ENCODE measurements at regions not wholly inside any gene's neighbourhood (a gene's known extent, or its start where the extent isn't known, plus 50 kb on each side); places are given as distances from the start of the nearest gene placed in this dataset.

DNA sequence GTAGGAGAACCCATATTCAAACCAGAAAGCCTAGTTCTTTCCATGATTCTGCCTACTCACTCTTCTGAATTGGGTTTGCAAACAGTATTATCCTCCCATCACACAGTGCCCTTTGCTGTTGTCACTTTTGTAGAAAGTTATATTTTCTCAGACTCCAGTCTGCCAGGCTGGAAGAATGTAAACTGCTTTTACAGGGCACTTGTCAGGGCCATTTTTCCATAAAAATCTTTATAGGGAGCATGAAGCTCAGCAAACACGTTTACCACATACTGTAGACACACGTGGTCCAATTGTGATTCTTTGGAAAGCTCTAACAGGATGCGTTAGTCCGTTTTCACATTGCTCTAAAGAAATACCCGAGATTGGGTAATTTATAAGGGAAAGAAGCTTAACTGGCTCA lies 204.0 kb downstream of the KCNN2 start:
- Histone ChIP-seq H3K4me3 (no peak overlapping the region), H3K9me3 (ENCODE audit: control insufficient read depth in 4 of 4, insufficient read depth in 3 of 4, low read length in 3 of 4) (peaks cover 0 to 3% (median 1%) of the 10 kb centered on the region in 4 donors), H3K27me3 (ENCODE audit: control insufficient read depth in 3 of 3, insufficient read depth in 3 of 3, low read length in 2 of 3) (no peaks in the 10 kb centered on the region), H3K36me3 (ENCODE audit: control insufficient read depth in 4 of 4, insufficient read depth in 4 of 4, low read length in 4 of 4) (no peaks in the 10 kb centered on the region), H3K9ac (ENCODE audit: insufficient read depth in 1 of 2, low read length in 2 of 2) (no peak overlapping the region), H3K4me1 (ENCODE audit: control insufficient read depth in 5 of 5, insufficient read depth in 5 of 5, low read length in 5 of 5) (no peaks in the 10 kb centered on the region), H3K27ac (ENCODE audit: low read depth in 1 of 2, low read length in 1 of 2) (no peak overlapping the region)
- ATAC-seq (ENCODE audit: insufficient read depth, low FRiP score) (no peak), DNase-seq (no peak)
- TF ChIP-seq, protein P1, sequence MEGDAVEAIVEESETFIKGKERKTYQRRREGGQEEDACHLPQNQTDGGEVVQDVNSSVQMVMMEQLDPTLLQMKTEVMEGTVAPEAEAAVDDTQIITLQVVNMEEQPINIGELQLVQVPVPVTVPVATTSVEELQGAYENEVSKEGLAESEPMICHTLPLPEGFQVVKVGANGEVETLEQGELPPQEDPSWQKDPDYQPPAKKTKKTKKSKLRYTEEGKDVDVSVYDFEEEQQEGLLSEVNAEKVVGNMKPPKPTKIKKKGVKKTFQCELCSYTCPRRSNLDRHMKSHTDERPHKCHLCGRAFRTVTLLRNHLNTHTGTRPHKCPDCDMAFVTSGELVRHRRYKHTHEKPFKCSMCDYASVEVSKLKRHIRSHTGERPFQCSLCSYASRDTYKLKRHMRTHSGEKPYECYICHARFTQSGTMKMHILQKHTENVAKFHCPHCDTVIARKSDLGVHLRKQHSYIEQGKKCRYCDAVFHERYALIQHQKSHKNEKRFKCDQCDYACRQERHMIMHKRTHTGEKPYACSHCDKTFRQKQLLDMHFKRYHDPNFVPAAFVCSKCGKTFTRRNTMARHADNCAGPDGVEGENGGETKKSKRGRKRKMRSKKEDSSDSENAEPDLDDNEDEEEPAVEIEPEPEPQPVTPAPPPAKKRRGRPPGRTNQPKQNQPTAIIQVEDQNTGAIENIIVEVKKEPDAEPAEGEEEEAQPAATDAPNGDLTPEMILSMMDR (IDR thresholded peaks at IDR 0.05; ENCODE audit: control extremely low read depth, extremely low read depth): no peak
- 84 to 86% methylated on average over 5 of the region's 5 CpGs for WGBS, 2 donors

DNA sequence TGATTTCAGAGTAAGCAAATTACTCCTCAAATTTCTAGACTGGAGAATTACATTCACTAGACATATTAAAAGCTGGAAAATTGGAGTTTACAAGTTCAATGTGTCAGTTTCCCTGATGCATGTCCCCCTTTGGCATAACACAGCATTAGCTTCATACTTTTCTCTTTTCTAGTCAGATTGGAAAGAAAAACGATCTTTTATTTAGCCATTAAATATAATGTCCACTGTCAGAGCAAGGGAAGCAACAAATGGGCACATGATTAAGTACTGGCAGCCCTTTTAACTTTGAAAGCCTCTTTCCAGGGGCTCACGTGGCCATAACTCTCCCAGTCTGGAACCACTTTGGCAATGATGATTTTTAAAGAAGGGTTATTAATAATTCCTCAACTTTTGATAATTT lies 203.3 kb downstream of the KCNN2 start:
- WGBS, 2 donors: 44 to 58% methylated on average over 2 of the region's 2 CpGs
- DNase-seq: no peak
- ATAC-seq (ENCODE audit: insufficient read depth, low FRiP score): no peak

DNA sequence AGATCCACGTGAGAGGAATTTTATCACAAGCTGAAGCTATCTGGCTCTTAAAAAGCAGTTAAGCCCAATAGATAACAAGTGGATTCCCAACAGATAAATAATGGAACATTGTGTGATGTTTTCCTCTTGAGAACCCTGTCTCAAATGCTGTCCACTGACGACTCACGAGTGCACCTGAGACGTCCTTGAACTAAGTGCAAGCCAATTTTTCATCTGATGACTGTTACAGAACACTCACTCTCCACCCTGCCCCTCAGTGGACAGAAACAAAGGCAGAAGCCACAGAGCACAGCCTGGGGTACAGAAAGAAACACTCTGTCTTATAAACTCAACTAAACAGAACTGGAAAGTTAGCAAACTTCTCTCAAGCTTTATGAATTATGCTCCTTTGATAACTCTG lies 199.5 kb downstream of the KCNN2 start:
- DNase-seq (no peak), ATAC-seq (ENCODE audit: insufficient read depth, low FRiP score) (no peak)
- H3K27me3 ChIP-seq (ENCODE audit: control insufficient read depth in 3 of 3, insufficient read depth in 3 of 3, low read length in 2 of 3): no peaks in the 10 kb centered on the region
- no peak overlapping the region for H3K27ac ChIP-seq (ENCODE audit: low read depth in 1 of 2, low read length in 1 of 2)
- H3K4me1 ChIP-seq (ENCODE audit: control insufficient read depth in 5 of 5, insufficient read depth in 5 of 5, low read length in 5 of 5): no peaks in the 10 kb centered on the region
- no peak overlapping the region for H3K4me3 ChIP-seq
- H3K9ac ChIP-seq (ENCODE audit: insufficient read depth in 1 of 2, low read length in 2 of 2): no peak overlapping the region
- no peaks in the 10 kb centered on the region for H3K36me3 ChIP-seq (ENCODE audit: control insufficient read depth in 4 of 4, insufficient read depth in 4 of 4, low read length in 4 of 4)
- TF ChIP-seq, protein P1 (IDR thresholded peaks at IDR 0.05; ENCODE audit: control extremely low read depth, extremely low read depth): no peak
- WGBS, 2 donors: 32 to 61% methylated on average over 4 of the region's 4 CpGs
- no peaks in the 10 kb centered on the region for H3K9me3 ChIP-seq (ENCODE audit: control insufficient read depth in 4 of 4, insufficient read depth in 3 of 4, low read length in 3 of 4)

More for the DNA sequence above, 203.3 kb downstream of the KCNN2 start:
- H3K27me3 ChIP-seq (ENCODE audit: control insufficient read depth in 3 of 3, insufficient read depth in 3 of 3, low read length in 2 of 3): no peaks in the 10 kb centered on the region
- H3K4me1 ChIP-seq (ENCODE audit: control insufficient read depth in 5 of 5, insufficient read depth in 5 of 5, low read length in 5 of 5): no peaks in the 10 kb centered on the region
- H3K9ac ChIP-seq (ENCODE audit: insufficient read depth in 1 of 2, low read length in 2 of 2): no peak overlapping the region
- H3K36me3 ChIP-seq (ENCODE audit: control insufficient read depth in 4 of 4, insufficient read depth in 4 of 4, low read length in 4 of 4): no peaks in the 10 kb centered on the region
- TF ChIP-seq, protein P1 (IDR thresholded peaks at IDR 0.05; ENCODE audit: control extremely low read depth, extremely low read depth): no peak
- H3K27ac ChIP-seq (ENCODE audit: low read depth in 1 of 2, low read length in 1 of 2): no peak overlapping the region
- H3K4me3 ChIP-seq: no peak overlapping the region
- H3K9me3 ChIP-seq (ENCODE audit: control insufficient read depth in 4 of 4, insufficient read depth in 3 of 4, low read length in 3 of 4): peaks cover 0 to 3% (median 1%) of the 10 kb centered on the region in 4 donors

All from lung (tissue), 11 donors.